HL-60 (cell line): ENCODE measurements at regions not wholly inside any gene's neighbourhood (a gene's known extent, or its start where the extent isn't known, plus 50 kb on each side); places are given as distances from the start of the nearest gene placed in this dataset.

Experiments used
- CTCF ChIP-seq: IDR thresholded peaks from one replicate; pipeline ENCODE4 v1.5.1; 2011; ENCODE audit warnings: low read length, control low read depth, inconsistent platforms; ENCODE audit not compliant: insufficient read depth
- GABPA ChIP-seq: IDR thresholded peaks from 2 replicates; pipeline ENCODE4 v1.6.1; 2012; ENCODE audit warnings: low read depth
- POLR2AphosphoS5 ChIP-seq: IDR thresholded peaks from 2 replicates; pipeline ENCODE4 v1.6.1; 2012; ENCODE audit warnings: low read depth

- TF ChIP-seq CTCF (no peak), POLR2AphosphoS5 (no peak), GABPA (no peak)
Measured at GRCh38 chr2:123651151-123651550, 373.9 kb upstream of the CNTNAP5 start.
